CD4-positive, alpha-beta T cell (primary cell): ENCODE measurements at regions not wholly inside any gene's neighbourhood (a gene's known extent, or its start where the extent isn't known, plus 50 kb on each side); places are given as distances from the start of the nearest gene placed in this dataset.

Source experiments
- ATAC-seq: fragments of 200-7000 bp; cut with Tn5 transposase; one replicate; pipeline ENCODE4 v1.10.0; 2022; ENCODE audit warnings: mild to moderate bottlenecking; ENCODE audit not compliant: poor library complexity
- CTCF ChIA-PET: fragments of 350-600 bp; sonication (Branson Sonifier 250); formaldehyde crosslinking; loops from one replicate; lab custom pipeline; 2021; ENCODE audit warnings: antibody characterized with exemption, inconsistent platforms; lab: Charles Lee
- POLR2A ChIA-PET: fragments of 350-600 bp; sonication (Branson Sonifier 250); formaldehyde crosslinking; loops from one replicate; lab custom pipeline; 2021; ENCODE audit warnings: antibody characterized with exemption, inconsistent platforms; lab: Charles Lee
- DNase-seq, 14 experiments: peaks; one replicate each; pipeline ENCODE4 v3.0.0-alpha.2; 2013 to 2020; ENCODE audit warnings: mixed read lengths in 2 of 14
- H3K27ac ChIP-seq, 2 donors: one replicate each; pipeline versions ENCODE4 v1.5.1 to v1.7.0; 2013; ENCODE audit warnings: low read length in 2 of 2, low read depth in 1 of 2, mild to moderate bottlenecking in 1 of 2
- H3K27me3 ChIP-seq, 2 experiments: 1 replicate in 1 of 2; 2 replicates in 1 of 2; pipeline versions ENCODE4 v1.6.1 to v1.7.0; 2013; ENCODE audit warnings: low read length in 2 of 2, control low read depth in 1 of 2, mild to moderate bottlenecking in 1 of 2, moderate library complexity in 1 of 2; ENCODE audit not compliant: insufficient read depth in 2 of 2, control insufficient read depth in 1 of 2
- H3K36me3 ChIP-seq: one replicate; pipeline ENCODE4 v1.6.1; 2013; ENCODE audit warnings: low read length, control low read depth; ENCODE audit not compliant: insufficient read depth
- H3K4me1 ChIP-seq: one replicate; pipeline ENCODE4 v1.6.1; 2013; ENCODE audit warnings: low read length, control low read depth; ENCODE audit not compliant: insufficient read depth
- H3K4me3 ChIP-seq: one replicate; pipeline ENCODE4 v1.5.1; 2013; ENCODE audit warnings: mild to moderate bottlenecking, low read length, moderate library complexity
- H3K9me3 ChIP-seq, 2 experiments: 1 replicate in 1 of 2; 2 replicates in 1 of 2; pipeline versions ENCODE4 v1.6.1 to v1.7.0; 2013; ENCODE audit warnings: low read length in 2 of 2, mild to moderate bottlenecking in 2 of 2, control low read depth in 1 of 2, moderate library complexity in 1 of 2; ENCODE audit not compliant: control insufficient read depth in 1 of 2, insufficient read depth in 1 of 2
- H3K27ac Mint-ChIP-seq: one replicate; pipeline ENCODE4 v1.8.0; 2020; ENCODE audit warnings: mixed read lengths
- H3K27me3 Mint-ChIP-seq: one replicate; pipeline ENCODE4 v1.8.0; 2021; ENCODE audit warnings: mixed read lengths
- H3K36me3 Mint-ChIP-seq: one replicate; pipeline ENCODE4 v1.8.0; 2021; ENCODE audit warnings: low read depth, mixed read lengths
- H3K4me1 Mint-ChIP-seq: one replicate; pipeline ENCODE4 v1.8.0; 2021; ENCODE audit warnings: low read depth, mixed read lengths
- H3K4me3 Mint-ChIP-seq: one replicate; pipeline ENCODE4 v1.8.0; 2020; ENCODE audit warnings: mild to moderate bottlenecking, mixed read lengths
- H3K9me3 Mint-ChIP-seq: one replicate; pipeline ENCODE4 v1.8.0; 2020; ENCODE audit warnings: mixed read lengths
- intact Hi-C, 2 experiments: fragments of 100-400 bp; cut with DNase I in 1 of 2; cut with micrococcal nuclease in 1 of 2; formaldehyde crosslinking; loops; one replicate each; pipeline versions ENCODE4 v1.15.1 to v1.9.0; 2023 to 2025; cut with DNase I, micrococcal nuclease
- TF ChIP-seq, protein P1 (sequence below): fragments of 200-600 bp; IDR thresholded peaks from one replicate; pipeline ENCODE4 v1.8.0; 2022; ENCODE audit warnings: antibody characterized with exemption, mild to moderate bottlenecking

DNA sequence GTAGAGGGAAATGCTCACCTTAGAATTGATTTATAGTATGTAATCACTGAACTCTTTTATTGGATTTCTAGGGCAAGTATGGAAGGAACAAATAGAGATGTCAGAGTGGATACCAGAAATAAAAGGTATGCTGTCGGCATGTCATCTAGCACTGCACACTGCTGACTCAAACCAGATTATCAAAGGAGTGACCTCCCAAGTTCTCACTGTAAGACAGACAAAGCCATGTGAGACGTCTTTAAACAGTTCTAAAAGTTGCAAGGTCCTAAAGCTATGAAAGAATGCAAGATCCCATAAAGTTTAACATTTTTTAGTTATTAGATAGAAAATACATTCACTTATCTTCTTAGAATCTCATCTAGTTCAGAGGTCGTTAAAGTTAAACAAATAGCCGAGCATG lies 70.0 kb upstream of the CPM start:
- DNase-seq, result no peak
- peaks cover 7% of the 10 kb centered on the region for H3K27me3 Mint-ChIP-seq
- H3K27ac Mint-ChIP-seq, result no peak overlapping the region
- no peak overlapping the region for H3K4me3 Mint-ChIP-seq
- no peaks in the 10 kb centered on the region for H3K27me3 ChIP-seq
- no peaks in the 10 kb centered on the region for H3K4me1 Mint-ChIP-seq
- no peaks in the 10 kb centered on the region for H3K36me3 Mint-ChIP-seq
- no peaks in the 10 kb centered on the region for H3K9me3 ChIP-seq
- no peak overlapping the region for H3K27ac ChIP-seq
- CTCF ChIA-PET, result no interaction called here
- intact Hi-C loops, result no loop called here
- POLR2A ChIA-PET, result no interaction called here
- H3K4me1 ChIP-seq, result no peaks in the 10 kb centered on the region
- peaks cover 6% of the 10 kb centered on the region for H3K9me3 Mint-ChIP-seq
- ATAC-seq, result no peak
- H3K4me3 ChIP-seq, result no peak overlapping the region
- no peaks in the 10 kb centered on the region for H3K36me3 ChIP-seq
- TF ChIP-seq, protein P1, sequence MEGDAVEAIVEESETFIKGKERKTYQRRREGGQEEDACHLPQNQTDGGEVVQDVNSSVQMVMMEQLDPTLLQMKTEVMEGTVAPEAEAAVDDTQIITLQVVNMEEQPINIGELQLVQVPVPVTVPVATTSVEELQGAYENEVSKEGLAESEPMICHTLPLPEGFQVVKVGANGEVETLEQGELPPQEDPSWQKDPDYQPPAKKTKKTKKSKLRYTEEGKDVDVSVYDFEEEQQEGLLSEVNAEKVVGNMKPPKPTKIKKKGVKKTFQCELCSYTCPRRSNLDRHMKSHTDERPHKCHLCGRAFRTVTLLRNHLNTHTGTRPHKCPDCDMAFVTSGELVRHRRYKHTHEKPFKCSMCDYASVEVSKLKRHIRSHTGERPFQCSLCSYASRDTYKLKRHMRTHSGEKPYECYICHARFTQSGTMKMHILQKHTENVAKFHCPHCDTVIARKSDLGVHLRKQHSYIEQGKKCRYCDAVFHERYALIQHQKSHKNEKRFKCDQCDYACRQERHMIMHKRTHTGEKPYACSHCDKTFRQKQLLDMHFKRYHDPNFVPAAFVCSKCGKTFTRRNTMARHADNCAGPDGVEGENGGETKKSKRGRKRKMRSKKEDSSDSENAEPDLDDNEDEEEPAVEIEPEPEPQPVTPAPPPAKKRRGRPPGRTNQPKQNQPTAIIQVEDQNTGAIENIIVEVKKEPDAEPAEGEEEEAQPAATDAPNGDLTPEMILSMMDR, result no peak

GRCh38 chr12:69003991-69004390 lies 71.0 kb upstream of the CPM start:
- H3K9me3 Mint-ChIP-seq, result peaks cover 4% of the 10 kb centered on the region
- Histone ChIP-seq H3K4me3 (no peak overlapping the region), H3K4me1 (no peaks in the 10 kb centered on the region), H3K36me3 (no peaks in the 10 kb centered on the region), H3K27me3 (no peaks in the 10 kb centered on the region), H3K9me3 (no peaks in the 10 kb centered on the region), H3K27ac (no peak overlapping the region)
- H3K4me3 Mint-ChIP-seq, result no peak overlapping the region
- no peaks in the 10 kb centered on the region for H3K4me1 Mint-ChIP-seq
- ATAC-seq (no peak), DNase-seq (no peak)
- CTCF ChIA-PET, result no interaction called here
- POLR2A ChIA-PET, result no interaction called here
- intact Hi-C loops, result no loop called here
- H3K36me3 Mint-ChIP-seq, result no peaks in the 10 kb centered on the region
- TF ChIP-seq, protein P1, result no peak
- peaks cover 7% of the 10 kb centered on the region for H3K27me3 Mint-ChIP-seq
- H3K27ac Mint-ChIP-seq, result no peak overlapping the region

GRCh38 chr12:69007101-69007854 lies 74.3 kb upstream of the CPM start:
- Mint-ChIP-seq H3K27me3 (peaks cover 12% of the 10 kb centered on the region), H3K9me3 (no peaks in the 10 kb centered on the region), H3K36me3 (no peaks in the 10 kb centered on the region), H3K4me3 (no peak overlapping the region), H3K27ac (no peak overlapping the region), H3K4me1 (no peaks in the 10 kb centered on the region)
- intact Hi-C loops, result no loop called here
- CTCF ChIA-PET, result no interaction called here
- DNase-seq (peak in 3 of 14 experiments; percentile 7 to 42 (median 28)), ATAC-seq (no peak)
- H3K36me3 ChIP-seq, result no peaks in the 10 kb centered on the region
- no peaks in the 10 kb centered on the region for H3K27me3 ChIP-seq
- TF ChIP-seq, protein P1, result no peak
- no peak overlapping the region for H3K27ac ChIP-seq
- POLR2A ChIA-PET, result no interaction called here
- no peak overlapping the region for H3K4me3 ChIP-seq
- no peaks in the 10 kb centered on the region for H3K9me3 ChIP-seq
- no peaks in the 10 kb centered on the region for H3K4me1 ChIP-seq
